CD4-positive, alpha-beta T cell treated with Interleukin-1 beta for 1 hour (primary cell): ENCODE measurements at regions not wholly inside any gene's neighbourhood (a gene's known extent, or its start where the extent isn't known, plus 50 kb on each side); places are given as distances from the start of the nearest gene placed in this dataset.
"Not testable (repeated sequence)": the region's sequence is repeated elsewhere in the genome, so short reads cannot be mapped to it uniquely, and the experiment has no call there.

ENCODE experiments used
- DNase-seq, 2 donors: peaks; one replicate each; pipeline ENCODE4 v3.0.0-alpha.2; 2020 to 2022

DNA sequence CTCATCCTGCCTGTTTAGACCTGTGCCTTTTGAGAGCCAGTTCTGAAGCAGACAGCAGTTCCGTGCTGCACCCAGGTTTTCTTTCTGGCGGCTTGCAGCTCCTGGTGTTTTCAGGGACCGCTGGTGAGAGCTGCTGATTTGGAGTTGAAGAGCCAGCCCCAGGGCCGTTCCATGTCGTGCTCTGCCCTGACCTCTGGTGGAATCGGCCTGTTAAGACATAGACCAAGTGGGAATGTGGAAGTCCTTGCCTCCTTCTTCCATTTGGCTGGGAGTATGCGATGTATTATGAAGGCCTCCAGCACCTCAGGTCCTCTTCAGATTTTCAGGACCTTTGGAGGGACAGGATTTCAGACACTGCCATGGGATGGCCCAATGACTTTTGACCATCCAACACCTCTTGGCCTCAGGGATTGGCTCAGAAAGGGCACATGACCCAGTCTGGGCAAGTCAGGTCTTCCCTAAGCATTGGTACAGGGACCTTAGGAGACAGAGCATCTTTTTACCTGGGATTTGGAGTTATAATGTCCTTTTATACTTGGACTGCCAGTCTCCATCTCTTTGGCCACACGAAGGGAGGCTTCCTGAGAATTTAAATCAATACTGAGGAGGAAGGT, 136.1 kb upstream of the CLINT1 start:
- peak; percentile 36 to 46 for DNase-seq

DNA sequence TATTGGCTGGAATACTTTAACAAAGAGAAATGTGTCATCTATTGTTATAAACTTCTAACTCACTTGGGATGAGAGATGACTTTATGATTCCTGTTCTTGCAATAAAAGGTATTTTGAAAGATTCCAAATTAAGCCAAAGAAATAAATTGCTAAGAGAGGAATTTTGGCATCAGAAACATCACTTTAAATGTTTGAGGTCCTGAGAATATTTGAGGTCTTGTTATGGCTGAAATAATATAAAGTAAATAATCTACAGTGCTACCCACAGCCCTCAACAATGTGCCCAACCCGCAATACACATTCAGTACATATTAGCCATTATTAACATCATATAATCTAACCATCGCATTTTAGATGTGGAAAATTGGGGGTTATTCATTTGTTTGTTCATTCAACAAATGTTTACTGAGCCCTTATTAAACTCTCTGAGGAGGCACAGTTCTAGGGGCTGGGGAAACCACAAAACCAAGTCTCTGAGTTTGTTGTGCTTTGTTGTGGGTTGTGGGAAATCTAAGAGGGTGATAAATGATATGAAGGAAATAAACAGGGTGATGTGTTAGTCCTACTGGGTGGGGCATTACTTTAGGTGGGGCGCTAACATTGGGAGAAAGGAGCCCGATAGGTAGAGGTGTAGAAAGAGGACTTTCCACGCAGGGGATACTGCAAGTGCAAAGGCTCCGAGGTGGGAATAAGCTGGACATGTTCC, 135.2 kb upstream of the CLINT1 start:
- DNase-seq = peak; percentile 9 to 60

DNA sequence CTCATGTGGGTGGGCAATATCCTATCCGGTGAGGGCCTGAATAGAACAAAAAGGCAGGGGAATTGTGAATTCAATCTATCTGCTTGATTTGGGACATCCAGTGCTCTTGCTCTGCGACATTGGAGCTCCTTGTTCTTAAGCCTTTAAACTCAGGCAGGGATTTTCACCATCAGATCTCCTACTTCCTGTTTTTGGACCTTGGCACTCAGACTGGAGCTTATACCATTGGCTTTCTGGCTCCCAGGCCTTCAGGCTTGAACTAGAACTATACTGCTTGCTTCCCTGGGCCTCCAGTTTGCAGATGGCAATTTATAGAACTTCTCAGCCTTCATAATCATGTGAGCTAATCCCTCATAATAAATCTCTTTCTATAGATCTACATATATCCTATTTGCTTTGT, 134.3 kb upstream of the CLINT1 start:
- no peak for DNase-seq

DNA sequence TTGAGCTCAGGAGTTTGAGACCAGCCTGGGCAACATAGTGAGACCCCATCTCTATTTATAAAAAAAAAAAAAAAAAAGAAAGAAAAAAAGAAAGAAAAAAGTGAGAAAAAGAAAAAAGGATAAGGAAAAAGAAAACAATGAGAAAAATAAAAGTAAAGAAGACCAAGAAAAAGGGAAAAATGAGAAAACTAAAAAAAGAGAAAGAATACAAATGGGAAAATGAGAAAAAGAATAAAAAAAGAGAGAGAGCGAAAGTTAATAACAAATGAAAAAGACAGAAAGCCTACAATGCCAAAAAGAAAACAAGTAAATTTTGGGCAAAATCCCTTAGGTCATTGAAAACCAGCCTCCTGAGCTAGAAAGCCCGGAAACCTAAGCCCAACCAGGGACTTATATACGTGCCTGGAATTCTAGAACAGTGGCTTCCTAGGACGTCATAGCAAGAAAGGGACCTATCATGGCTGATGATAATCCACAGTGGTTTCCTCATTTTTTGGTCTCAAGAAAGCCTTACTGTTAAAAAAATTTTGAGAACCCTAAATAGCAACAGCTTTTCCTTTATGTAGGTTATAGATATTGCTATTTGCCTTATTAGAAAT, 131.7 kb upstream of the CLINT1 start:
- DNase-seq = no peak

DNA sequence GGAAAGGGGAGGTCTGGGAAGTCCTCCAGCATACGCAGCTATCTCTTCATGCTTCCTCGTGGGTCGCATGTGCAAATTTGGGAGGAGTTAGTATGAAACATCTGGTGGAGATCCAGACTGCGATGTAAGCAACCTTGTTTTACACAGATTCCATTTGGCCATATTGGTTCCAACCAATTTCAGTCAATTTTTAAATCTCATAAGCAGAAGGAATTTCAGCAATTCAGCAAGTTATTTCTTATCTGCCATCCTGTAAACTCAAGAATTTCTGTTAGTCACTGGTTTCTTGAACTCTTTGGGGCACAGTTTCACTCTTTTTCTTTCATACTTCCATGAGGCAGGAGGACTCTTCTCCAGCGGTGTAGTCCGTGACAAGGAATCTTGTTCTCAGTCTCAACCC, 130.4 kb upstream of the CLINT1 start:
- DNase-seq = no peak

DNA sequence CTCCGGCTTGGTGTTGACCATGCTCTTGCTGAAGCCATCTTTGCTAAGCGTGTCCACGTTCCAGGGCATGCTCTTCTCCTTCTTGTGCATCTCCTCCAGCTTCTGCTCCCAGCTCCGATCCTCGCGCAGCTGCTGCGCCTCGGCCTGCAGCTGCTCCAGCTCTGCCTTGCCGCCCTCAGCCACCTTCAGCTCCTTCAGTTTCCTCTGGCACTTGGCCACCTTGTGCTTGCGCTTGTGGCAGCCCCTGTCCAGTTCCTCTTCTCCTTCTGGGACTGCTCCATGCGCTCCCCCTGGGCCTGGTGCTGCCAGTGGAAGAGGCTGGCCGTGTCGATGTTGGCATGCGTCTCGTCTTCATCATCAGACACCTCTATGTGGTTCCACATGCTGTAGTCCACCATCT, 128.3 kb upstream of the CLINT1 start:
- DNase-seq = no peak

DNA sequence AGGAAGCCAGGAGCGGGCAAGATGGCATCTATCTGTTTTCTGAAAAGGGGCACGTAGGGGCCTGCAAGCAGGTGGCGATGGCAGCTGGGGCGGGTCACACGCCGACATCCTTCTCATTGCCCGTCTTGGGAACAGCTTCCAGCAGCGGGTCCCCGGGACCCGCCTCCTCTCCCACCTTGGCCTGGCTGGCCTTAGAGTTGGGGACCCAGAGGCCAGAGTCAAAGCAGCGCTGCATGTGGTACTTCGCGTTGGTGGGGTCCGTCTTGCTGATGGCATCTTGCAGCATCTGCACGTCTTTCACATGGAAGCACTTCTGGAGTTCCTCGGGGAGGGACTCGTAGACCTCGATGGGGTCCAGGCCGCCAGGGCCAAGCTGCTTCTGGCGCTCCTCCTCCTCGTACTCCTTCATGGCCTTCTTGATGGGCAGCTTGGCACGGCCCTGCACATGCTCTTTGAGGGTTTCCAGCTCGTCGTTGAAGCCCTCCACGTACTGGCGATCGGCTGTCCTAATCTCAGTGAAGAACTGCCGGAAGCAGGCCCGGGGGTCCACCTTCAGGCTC, 127.6 kb upstream of the CLINT1 start:
- no peak for DNase-seq

DNA sequence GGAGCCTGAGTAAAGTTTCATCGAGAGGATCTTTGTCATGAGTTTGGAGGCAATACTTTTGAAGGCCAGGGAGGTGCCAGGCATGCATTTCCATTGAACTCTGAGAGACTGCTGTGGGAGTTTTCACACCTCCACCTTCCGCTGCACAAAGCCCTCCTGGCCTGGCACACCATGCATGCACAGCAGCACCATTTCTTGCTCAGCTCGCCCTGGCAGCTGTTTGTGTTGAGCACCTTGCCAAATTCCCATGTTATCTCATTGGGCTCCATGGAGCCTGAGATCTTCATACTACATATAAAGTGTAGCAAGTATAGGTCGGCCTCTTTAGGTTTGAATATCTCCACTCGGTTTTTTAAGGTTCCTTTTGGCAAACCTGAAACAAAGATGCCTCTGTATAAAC, 125.7 kb upstream of the CLINT1 start:
- no peak for DNase-seq

DNA sequence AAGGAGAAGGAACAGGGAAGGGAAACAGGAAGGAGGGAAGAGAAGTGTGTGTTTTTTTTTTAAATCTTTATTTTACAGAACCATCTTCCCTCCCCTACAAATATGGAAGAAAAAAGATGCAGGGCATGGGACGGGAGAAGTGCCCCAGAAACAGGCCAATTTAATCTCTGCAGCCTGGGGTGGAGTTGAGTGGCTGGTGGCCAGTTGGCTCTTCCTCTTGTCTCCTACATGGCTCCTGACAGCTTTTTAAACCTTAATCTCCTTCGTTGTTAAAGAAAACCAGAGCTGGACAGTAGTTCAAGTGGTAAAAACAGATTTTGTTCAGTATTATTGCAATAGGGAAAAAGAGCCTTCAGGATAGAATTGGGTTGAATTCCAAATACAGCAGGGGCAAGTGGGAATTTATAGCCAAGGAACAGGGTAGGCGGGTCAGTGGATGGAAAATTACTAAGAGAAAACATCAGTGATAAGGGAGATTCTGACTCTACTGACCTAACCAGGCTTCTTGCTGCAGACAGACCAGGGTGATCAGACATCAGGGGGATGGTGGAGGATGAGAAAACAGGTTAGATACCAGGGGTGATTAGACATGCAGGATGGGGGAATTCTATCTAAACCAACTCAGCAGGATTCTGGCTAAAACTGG, 125.1 kb upstream of the CLINT1 start:
- no peak for DNase-seq

DNA sequence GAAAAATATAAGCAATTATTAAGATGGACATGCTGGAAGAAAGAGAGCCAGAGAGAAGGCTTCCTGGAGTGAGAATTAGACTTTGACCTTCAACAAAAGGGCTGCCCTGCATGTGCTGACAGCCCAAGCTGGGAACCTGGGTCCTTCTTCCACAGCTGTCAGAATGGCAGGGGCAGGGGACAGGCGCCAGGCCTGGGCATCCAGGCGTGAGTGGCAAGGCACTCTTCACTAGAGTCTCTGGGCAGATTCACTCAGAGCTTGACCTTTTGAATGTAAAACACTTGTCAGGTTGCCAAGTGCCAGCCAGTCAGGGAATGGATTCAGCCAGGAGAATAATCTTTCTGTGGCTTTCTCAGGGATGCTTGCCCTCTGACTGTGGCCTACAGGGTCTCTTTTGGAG, 119.1 kb upstream of the CLINT1 start:
- no peak for DNase-seq

DNA sequence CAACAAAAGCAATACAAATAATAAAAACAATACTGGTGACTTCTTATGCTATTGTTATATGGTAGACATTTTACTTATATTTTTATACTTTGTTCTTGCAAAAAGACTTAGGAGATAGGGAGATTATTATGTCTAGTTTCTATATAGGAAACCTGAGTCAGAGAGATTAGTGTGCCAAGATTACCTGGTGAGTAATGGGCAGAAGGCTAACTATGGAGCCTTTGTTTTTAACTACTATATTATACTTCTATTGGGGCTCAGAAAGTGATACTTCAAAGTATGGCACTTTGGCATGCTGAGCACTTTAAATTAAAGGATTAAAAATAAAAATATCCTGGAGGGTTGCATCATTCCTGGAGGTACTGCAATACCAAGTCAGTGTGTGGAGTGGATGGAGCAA, 117.5 kb upstream of the CLINT1 start:
- no peak for DNase-seq

DNA sequence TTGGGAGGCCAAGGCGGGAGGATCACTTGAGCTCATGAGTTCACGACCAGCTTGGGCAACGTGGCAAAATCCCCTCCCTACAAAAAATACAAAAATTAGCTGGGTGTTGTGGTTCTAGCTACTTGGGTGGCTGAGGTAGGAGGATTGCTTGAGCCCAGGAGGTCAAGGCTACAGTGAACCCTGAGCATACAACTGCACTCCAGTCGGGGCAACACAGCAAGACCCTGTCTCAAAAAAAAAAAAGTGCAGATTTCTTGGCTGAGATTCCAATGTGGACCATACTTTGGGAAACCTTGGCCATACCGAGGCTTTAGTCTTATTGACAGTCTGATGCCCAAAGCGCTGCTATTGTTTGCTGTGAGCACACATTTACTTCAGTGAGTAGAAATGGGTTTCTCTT, 113.6 kb upstream of the CLINT1 start:
- no peak for DNase-seq

DNA sequence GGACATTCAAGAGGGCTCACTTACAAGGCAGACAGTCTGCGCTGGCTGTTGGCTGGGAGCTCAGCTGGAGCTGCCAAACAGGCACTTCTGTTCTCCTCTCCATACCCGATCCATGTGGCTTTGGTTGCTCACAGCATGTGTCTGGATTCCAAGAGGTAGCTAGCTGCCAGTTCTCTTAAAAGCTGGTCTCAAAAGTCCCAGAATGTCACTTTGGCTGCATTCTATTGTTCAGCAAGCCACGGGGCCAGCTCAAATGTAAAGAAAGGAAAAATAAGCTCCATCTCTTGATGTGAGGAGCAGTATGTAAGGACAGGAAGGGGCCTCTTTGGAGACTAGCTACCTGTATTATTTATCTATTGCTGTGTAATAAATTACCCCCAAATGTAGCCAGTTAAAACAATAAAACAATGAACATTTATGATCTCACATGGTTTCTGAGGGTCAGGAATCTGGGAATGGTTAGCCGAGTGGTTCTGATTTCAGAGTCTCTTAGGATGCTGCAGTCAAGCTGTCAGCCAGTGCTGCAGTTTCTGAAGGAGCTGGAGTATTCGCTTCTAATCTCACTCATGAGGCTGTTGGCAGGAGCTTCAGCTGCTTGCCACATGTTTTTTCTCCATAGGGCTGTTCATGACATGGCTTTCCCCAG, 112.7 kb upstream of the CLINT1 start:
- DNase-seq = no peak

DNA sequence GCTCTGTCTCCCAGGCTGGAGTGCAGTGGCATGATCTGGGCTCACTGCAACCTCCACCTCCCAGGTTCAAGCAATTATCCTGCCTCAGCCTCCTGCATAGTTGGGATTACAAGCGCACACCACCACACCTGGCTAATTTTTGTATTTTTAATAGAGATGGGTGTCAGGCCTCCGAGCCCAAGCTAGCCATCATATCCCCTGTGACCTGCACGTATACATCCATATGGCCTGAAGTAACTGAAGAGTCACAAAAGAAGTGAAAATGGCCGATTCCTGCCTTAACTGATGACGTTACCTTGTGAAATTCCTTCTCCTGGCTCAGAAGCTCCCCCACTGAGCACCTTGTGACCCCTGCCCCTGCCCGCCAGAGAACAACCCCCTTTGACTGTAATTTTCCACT, 109.6 kb upstream of the CLINT1 start:
- not testable (repeated sequence) for DNase-seq

DNA sequence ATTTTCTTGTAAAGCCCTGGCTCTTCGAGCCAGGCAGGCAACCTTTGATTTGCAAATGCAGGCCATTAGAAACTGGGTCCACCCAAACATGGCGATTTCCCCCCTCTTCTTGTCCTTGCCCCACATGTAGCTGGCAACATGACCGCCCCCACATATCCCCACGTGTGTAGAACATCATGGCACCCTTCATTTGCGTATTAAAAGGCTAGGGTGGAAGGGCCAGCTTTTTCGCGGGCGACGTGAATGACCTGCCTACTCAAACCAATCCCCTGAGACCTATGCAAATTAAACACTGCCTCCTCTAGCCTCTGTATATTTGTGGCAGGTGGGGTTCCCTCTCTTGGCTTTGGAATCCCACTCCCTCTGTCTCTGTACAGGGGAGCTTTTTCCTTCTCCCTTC, 107.0 kb upstream of the CLINT1 start:
- DNase-seq = no peak

DNA sequence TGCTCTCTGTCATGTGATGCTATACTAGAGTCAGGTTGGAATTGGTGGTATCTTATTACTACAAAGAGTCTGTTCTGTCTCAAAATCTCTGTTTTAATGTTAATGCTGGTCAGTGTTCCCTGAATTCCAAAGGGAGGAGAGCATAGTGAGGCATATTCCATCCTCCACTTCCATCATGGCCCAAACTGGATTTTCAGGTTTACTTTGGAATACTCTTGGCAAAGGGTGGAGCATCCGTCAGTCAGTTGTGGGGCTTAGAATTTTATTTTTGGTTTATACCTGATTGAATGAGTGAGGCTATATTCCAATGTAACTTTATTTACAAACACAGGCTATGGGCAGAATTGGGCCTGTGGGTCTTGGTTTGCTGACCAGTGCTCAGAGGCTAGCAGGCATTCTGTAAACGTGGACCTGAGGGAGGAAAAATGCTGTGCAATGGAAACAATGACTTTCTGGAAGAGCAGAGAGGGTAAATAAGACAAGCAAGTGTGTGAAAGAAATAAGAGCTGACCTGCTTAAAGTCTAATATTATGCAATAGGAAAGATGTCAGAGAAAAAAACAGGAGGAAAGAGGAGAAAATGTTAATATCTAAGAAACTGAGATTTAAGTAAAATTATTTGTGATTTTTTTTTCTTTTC, 106.2 kb upstream of the CLINT1 start:
- DNase-seq = no peak

DNA sequence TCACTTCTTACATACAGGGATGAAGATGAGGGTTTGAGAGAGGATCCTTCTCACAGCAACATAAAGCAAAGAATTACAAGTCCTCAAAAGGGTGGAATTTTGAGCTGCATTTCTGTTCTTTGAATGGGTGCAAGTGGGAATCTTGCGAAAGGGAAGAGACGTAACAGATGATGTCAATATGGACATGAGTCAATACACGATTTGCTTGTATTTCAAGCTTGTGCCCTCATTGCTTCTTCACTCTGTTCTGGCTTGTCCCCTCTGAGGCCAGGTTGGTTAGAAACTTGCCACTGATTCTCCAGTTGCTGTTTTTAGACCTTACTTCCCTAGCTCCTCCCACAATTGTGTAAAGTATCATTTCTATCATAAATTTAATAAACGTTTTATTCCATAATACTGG, 104.8 kb upstream of the CLINT1 start:
- no peak for DNase-seq

DNA sequence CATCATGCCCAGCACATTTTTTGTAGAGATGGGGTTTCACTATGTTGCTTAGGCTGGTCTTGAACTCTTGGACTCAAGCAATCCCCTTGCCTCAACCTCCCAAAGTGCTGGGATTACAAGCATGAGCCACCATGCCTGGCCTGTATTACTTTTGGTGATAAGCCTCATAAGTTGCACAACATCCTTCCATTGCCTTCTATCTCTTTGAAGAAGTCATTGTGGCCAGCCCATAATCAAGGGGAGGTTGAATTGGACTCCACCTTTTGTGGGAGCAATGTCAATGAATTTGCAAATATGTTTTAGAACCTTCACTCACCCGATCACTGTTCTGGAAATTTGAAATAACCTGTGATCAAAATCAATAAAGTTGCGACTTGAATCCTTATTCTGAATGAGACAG, 104.3 kb upstream of the CLINT1 start:
- no peak for DNase-seq

DNA sequence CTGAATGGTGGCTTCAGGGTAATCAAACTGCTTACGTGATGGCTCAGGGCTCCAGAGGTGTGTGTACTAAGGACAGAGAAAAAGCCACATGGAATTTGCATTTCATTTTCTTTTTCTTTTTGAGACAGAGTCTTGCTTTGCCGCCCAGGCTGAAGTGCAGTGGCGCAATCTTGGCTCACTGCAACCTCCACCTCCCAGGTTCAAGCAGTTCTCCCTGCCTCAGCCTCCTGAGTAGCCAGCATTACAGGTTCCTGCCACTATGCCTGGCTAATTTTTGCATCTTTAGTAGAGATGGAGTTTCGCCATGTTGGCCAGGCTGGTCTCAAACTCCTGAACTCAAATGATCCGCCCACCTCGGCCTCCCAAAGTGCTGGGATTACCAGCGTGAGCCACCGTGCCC, 103.7 kb upstream of the CLINT1 start:
- DNase-seq = not testable (repeated sequence)

DNA sequence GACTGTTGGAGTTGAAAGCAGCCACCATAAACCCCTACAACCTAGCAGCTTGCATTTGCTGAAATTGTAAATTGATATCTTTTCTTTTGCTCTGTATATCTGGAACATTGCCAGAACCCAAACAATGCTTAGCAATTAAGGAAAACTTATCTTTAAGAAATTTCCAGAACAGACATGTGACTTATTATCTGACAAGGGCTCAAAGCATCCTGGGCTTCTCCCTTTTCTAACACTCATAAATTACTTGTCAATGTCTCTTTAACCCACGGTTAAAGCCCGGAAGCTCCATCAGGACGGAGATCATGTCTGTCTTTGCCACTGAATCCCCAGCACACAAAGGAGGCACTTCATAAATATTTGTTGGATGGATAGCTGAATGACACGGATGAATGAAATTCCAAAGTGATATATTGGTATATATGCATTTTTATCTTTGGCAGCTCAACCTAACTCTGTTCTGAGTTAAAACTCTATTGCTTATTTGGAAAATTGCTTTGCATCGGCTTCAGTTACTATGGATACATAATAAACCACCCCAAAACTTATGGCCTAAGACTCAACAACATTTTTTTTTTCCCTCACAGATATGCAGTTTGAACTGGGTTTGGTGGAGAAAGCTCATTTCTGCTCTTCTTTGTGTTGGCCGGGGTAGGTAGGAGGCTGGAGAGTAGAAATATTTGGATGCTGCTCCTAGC, 103.1 kb upstream of the CLINT1 start:
- DNase-seq = no peak

DNA sequence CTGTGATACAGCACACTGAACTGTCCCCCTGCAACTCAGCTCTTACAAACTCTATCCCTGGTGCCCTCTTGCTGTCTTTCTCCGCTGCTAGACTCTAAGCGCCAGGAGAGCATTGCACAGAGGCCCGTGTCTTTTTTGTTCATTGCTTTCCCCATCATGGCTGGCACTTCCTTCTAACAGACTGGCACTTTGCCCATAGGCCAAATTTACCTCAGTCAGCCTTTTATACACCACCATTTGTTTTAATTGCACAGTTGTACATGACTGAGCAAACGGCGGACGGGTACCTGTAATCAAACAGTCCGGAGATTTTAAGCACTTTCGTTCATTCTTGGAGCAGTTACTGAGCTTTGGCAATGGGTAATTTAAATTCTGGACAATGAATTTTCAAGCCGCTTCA, 102.2 kb upstream of the CLINT1 start:
- DNase-seq = no peak

DNA sequence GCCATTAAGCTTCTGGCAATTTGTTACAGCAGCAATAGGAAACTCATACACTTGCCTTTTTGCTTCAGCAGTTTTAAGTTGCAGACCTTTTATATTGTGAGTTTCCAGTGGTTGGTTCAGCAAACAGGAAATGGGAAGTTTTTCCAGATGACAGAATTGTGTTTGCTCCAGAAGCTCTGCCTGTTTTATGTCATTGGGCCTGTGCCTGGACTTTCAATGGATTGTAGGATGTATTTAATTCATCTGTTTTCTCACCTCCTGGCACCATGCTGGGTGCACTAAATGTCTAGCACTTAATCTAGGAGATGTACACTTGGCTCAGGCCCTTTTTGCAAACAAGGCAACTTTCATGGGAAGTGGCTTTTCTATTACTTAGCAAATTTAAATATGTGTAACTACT, 100.4 kb upstream of the CLINT1 start:
- DNase-seq = no peak
